Renal cortical epithelial cell (primary cell): ENCODE measurements at regions not wholly inside any gene's neighbourhood (a gene's known extent, or its start where the extent isn't known, plus 50 kb on each side); places are given as distances from the start of the nearest gene placed in this dataset.
"Not testable (repeated sequence)": the region's sequence is repeated elsewhere in the genome, so short reads cannot be mapped to it uniquely, and the experiment has no call there.

Source experiments
- DNase-seq: peaks from one replicate; pipeline ENCODE4 v3.0.0-alpha.2; 2011; ENCODE audit warnings: low read depth

DNA sequence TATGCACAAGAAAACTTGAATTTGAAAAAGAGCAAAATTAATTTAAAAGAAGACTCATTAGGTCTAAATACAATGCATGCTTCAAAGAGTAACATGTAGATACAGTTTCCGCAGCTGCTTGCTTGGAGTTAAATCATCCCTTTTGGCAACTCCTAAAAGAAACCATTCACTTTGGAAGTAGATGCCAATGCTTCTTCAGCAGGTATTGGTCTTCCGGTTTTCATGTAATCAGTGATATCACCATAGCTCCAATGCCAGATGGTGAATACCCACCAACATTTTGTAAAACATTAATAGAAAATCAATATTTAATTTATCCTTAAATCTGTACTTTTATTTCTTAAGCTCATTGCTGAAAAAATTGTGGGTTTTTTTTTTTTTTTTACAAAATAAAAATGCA lies 381.1 kb upstream of the PHF14 start:
- no peak for DNase-seq

DNA sequence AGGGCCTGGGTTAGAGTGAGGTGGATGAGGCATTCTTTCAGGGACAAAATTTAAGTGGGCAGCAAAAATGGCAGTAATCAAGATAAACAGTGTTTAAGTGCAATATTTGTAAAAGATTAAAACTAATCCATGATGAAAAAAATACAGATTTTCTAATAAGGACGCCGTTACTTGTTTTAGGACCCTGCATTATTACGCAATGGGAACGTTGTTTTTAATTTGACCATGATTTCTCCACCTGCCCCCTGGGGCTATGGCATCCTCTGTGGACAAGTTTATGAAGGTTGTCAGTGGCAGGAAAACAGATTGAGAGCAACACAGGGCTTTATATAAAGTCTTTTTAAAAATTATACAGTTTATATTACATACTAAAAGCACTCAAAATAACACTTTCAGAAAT lies 380.6 kb upstream of the PHF14 start:
- DNase-seq = no peak

DNA sequence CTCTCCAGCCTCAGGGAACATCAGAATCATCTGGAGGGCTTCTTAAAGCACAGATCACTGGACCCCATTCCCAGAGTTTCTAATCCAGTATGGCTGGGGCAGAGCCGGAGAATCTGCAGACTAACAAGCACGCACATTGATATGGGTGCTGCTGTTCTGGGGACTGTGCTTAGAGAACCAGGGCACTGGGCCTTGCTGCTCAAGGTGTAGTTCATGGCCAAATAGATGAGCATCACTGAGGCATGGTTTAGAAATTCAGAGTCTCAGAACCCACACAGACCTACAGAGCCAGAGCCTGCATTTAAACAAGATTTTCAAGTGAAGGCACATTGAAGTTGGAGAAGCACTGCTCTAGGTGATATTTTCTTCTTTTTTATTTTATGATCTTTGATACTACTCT lies 376.8 kb upstream of the PHF14 start:
- no peak for DNase-seq

DNA sequence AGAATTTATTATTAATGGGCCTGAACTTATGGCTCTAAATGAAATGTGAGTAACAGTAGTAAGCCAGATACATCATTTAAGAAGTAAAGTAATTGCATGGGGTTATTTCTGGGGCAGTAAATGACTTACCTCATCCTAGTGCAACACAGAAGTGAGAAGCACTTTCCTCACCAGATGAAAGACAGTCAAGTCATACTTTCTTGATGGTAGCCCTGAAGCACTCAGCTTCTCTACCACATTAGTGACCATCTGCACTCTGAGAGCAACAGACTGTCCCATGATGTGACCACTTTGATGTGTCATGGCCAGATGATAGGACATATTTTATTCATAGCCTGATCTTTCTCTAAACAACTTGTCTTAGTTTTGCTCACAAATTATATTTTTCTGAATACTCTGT lies 369.5 kb upstream of the PHF14 start:
- no peak for DNase-seq

DNA sequence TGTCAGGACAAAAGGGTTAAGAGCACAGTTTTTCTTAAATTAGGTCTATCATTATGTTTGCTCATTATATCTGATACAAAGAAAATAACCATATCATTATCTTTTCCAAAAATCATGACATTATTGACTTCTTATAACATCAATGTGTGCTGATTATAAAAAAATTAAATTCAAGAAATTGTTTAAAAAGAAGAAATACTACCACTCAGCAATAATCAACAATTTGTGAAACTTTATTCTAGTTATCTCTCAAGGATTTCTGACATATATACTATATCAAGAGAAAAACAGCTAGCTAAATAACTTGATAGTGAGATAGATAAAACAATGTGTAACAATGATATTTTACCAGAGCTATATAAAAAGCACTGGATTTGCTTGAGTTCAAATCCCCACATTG lies 360.7 kb upstream of the PHF14 start:
- no peak for DNase-seq

DNA sequence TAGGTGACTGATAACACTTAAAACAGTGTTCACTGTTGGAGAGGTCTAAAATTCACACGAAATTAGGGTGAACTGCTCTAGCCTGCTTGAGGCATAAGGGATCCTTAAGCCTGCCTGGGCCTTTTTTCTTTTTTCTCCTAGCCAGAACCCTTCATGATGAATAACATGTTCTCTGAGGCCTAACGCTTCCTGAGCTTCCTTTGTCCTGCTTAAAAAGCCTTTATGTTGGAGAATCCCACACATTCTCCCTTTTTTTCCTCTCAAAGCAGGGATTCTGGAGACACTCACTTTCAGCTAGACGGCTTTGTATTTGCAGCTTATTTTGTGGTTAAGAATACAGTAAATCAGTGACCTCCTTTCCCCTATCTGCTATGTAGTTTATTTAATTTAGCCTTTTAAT lies 354.7 kb upstream of the PHF14 start:
- DNase-seq = no peak

DNA sequence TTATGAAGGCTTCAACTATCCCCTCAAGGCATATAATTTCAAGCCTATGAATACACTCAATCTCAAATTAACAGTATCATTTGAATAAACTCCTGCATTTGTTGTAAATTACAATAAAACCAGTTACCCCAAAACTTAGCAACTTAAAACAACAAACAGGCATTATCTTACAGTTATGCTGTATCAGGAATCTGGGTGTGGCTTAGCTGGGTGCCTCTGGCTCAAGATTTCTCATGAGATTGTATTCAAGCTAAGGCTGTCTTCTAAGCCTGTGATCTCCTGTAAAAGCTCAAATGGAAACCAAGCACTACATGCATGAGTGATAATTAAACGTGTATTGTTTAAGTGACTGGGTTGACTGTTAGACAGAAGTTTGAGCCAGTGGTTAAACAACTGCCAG lies 341.0 kb upstream of the PHF14 start:
- no peak for DNase-seq

DNA sequence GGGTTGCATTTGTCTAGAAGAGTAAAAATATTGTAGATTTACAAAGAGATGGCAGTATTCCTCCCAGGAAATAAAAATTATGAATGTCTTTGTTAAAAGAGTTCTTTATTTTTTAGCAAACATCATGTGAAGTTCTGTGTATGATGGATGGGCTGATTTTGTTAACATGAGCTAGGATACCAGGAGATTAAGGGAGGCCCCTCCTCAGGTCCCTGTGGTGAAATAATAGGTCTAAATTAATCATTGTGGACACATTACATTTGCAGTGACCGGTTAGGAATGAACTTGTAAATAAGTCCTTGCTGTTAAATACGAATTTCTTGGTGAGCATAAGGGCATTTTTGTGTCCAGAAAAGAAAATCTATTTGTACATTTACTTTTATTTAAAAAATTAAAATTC lies 339.4 kb upstream of the PHF14 start:
- no peak for DNase-seq

DNA sequence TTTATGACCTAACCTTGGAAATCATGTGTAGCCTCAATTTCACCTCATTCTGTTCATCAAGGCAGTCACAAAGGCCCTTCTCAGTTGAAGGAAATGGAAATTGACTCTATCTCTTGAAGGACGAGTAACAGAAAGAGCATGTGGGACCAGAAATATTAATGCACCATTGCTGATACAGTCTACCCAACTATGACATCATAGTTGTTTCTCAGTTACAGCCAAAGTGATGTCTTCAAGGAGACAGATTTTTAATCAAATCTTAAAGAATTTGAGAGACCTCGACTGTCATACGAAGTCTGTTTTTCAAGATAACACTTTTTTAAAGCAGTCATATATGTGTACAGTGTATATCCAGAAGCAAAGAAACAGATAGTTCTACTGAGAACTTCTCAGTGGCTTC lies 335.7 kb upstream of the PHF14 start:
- DNase-seq = no peak

DNA sequence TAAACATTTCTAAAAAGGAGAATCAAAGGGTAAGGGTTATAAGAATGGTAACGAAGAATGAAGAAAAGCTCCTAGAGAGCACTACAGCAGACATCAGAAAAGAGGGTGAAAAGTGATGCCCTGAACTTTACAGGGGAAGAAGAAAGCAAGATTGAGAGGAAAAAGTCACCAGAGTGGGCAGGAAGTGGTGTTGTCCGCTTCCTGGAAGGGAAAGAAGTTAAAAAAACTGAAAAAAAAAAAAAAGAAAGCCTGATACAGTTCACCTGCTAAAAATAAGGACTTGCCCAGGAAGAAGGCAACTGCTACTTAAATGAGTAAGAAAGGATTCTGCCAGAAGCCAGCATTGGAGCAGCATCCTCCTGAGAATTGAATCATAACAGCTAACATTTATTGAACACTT lies 330.1 kb upstream of the PHF14 start:
- no peak for DNase-seq

DNA sequence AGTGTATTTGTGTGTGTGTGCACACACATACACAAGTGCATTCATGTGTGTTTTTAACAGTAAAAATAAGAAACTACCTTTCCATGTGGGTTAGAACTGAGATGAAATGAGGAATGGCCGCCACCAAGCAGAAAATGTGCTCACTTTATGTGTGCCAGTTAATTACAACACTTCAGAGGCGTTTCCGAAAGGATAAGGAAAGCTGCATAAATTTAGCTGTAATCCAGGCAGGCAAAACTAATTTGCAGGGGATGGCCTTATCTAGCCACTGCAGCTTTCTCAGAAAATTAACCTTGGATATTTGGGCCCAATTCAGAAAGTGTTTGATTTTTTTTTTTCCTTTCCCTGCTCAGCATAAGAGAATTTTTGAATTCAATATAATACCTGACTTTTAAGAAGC lies 328.8 kb upstream of the PHF14 start:
- no peak for DNase-seq

DNA sequence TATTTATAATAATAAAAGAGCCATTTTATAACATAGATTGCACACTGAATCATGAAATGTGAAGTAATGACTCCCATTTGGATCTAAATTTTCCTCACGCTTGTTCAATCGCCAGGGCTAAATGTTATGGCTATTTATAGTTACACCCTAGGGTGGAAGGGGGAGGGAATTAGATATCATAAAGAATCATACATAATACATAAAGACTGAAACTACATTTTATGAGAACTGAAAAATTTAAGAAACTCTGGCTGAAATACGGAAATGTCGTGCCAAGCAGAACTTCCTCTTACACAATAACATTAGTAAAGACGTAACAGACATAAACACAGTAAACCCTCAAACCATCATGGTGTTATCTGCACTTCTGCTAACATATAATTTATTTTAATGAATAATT lies 327.5 kb upstream of the PHF14 start:
- DNase-seq = no peak

DNA sequence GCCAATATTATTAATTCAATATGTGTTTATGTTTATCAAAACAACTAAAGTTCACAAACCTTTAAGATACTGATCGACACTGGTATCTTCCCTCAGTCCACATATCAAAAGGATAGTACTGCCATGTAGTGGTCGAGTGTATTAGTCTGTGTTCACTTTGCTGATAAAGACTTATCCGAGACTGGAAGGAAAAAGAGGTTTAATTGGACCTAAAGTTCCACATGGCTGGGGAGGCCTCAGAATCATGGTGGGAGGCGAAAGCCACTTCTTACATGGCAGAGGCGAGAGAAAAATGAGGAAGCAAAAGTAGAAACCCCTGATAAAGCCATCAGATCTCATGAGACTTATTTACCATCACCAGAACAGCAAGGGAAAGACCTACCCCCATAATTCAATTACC lies 325.4 kb upstream of the PHF14 start:
- DNase-seq = no peak

DNA sequence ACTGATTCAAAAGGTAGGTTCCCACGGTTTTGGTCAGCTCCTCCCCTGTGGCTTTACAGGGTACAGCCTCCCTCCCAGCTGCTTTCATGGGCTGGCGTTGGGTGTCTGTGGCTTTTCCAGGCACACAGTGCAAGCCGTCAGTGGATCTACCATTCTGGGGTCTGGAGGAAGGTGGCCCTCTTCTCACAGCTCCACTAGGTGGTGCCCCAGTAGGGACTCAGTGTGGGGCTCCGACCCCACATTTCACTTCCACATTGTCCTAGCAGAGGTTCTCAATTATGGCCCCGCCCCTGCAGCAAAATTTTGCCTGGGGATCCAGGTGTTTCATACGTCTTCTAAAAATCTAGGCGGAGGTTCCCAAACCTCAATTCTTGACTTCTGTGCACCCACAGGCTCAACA lies 324.6 kb upstream of the PHF14 start:
- not testable (repeated sequence) for DNase-seq

DNA sequence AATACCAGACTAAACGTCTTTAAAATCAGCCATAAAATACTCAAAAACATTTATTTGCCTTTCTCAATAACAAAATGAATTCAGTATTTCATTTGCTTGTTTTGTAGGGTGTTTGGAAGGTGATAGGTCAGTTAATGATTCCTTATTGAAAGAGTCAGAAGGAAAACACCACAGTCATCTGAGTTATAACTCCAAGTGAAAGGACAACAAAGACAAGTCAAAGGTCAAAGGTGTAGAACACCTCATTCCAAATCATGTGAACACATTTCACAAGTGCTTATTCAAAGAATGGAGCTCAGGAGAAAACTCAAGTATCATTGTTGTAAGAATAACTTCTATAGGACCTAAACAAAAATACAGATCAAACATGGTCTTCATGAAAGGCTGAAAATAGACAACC lies 318.6 kb upstream of the PHF14 start:
- DNase-seq = peak; percentile 76

DNA sequence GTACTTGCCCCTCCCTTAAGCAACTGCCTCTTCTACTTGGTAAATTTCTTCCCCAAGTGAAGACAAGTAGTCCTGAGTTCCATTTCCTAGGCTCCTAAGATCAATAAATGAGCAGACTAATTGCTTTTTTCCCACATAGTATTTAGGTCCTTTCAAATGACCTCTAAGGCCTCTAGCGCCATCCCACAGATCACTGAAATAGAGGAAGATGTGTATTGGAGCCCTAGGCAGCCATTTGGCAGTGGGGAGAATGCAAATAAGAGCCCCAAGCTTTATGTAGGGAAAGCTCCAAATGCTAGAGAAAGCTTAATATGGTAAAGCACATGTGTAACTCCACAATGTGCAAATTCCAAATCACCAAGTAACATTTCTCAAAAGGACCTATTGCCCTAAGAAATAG lies 316.5 kb upstream of the PHF14 start:
- DNase-seq = no peak

DNA sequence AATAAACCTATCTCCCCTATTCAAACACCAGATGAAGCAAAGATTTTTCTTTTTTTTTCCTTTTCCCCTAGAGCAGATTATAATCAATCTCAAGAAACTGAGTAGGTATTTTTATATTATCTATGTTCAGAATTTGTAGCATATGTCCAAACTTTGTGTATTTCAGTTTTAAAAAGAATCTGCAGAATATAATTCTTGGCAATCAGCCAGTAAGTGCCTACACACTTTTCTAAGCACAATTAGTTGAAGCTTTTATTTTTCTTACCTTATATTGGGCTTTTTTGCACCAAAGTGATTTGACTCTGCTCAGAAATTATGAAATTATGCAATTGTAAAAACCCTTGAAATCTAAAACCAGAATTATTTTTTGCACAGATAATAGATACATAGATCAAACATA lies 315.8 kb upstream of the PHF14 start:
- no peak for DNase-seq

DNA sequence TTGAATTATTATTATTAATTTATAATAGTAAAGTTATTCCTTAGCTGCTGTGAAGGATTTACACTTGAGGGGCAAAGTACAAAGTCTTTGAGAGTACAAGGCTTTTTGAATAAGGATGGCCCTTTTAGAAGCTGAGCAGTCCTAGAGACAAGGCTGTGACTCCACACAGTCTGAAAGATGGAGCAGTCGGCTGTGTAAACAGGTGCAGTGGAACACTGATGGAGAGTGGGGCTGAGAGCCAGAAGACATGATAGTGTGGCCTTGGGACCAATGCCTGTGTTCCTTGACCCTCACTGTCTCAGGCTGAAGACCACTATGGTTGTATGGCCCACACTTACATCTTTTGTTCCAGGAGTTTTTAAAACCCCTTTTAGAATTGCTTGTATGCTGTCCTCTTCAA lies 311.2 kb upstream of the PHF14 start:
- DNase-seq = no peak

DNA sequence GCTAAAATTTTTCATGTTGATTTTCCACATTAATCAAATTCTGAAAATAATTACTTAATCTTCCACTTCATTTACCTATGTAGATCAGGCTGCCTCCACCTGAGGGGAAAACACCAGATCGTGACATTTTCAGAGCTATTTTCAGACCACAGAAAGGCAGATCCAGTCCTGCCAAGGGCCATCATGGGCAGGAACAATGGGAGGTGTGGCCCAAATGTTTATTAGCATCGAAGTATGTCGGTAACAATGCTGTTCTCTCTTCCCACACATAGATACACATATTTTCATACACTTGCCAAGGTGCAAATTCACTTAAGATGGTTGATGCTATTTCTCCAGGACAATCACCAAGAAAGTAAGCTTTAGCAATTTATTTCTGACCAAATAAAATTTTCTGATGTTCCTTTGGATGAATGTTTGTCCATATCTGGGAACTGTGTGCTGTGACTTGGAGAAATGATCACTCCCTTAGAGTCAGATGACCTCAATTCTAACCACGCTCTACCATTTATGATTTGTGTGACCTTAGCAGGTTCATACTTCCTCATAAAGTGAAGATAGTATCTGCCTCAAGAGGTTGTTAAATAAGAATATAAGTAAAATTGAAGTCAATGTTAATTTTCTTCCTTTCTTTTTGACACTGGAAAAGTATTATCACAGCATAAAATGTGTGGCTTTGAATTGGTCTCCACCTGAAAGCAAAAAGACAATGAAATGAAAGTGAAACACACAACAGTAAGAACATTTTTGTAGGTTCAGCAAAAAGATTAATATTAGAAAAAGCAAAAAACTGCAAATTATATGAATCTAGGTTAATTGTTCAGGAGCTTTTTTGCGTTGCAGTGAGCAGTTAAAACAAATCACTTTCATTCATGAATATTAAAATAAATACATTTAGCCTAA lies 310.4 kb upstream of the PHF14 start:
- no peak for DNase-seq

DNA sequence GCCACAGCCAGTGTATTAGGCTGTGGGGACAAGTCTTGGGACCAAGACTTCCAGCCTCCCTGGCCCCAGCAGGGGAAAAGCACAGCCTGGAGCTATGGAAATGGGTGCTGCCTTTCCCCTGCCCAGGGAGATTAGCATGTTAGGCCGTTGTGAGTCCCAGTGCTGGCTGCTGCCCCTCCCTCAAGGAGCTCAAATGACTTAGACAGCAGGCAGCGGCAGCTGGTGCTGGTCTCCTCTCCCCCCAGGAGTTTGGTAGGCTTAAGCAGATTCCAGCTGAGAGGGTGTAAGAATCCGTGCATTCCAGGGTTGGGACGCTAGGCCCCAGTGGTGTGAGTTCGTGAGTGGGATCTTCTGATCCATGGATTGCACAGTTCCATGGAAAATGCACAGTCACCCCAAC lies 301.5 kb upstream of the PHF14 start:
- no peak for DNase-seq

DNA sequence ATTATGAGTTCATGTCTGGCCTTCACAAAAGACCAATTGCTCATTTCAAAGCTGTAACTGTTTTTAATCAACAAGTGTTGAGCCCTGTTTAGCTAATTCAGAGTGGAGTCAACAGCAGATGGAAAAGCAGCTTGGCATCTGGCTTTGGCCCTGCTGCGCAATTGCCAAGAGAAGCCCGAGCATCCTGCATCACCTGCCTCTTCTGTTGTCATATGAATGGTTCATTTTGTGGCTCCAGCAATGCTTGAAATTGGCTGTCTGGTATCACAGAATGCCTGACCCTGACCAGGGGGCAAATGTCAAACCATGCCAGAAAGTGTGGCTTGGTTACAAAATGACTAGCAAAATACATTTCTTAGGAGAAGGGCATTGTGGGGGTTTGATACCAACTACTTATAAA lies 296.5 kb upstream of the PHF14 start:
- DNase-seq = no peak

DNA sequence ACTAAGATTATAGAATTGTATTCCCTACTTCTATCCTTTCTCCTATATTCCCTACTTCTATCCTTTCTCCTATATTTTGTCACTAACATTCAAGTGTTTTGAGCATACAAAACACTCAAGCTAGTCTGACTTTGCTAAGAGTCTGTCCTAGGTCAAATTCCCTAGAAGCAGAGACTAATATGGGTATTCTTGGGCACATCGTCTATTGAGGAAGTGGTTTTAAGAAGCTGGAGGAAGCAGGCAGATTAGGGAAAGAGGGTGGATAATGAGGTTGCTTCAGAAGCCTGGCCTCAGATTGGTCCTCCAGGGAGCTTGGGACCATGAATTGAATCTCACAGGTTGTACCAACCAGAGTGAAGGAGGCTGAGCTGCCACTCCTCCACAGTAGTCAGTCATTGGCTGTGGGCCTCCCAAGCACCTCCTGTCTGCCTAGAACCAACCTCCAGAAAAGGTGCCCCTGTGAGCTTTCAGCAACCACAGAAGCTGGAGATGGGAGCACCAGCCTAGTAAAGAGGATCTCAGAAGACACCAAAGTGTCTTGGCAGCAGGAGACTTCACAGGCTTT lies 295.9 kb upstream of the PHF14 start:
- DNase-seq = no peak

DNA sequence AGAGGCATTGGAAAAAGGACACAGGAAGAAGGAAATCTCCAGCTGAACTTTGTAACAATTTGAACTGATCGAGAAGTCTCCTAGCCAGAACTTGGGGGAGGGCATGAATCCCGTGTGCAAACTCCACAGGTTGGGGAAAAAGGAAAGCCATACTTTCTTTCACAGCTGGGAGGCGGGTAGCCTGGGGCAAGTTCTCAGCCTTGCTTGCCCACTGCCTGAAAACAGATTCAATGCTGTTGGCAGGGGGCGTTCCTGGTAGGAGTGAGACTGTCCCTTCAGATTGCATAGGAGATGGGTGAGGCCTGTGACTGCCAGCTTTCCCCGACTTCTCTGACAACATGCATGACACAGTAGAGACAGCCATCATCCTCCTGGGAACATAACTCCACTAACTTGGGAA lies 289.1 kb upstream of the PHF14 start:
- DNase-seq = no peak

DNA sequence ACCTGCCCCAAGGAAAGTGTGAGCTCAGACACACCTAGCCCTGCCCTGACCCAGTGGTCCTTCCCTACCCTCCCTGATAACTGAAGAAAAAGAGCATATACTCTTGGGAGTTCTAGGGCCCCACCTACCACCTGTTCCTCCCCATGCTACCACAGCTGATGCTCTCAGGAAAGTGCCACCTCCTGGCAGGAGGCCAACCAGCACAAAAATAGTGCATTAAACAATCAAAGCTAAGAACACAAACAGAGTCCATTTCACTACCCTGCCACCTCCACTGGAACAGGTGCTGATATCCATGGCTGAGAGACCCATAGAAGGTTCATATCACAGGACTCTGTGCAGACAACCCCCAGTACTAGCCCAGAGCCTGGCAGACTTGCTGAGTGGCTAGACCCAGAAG lies 288.6 kb upstream of the PHF14 start:
- no peak for DNase-seq
